ENCODE measurements at regions not wholly inside any gene's neighbourhood (a gene's known extent, or its start where the extent isn't known, plus 50 kb on each side); places are given as distances from the start of the nearest gene placed in this dataset.

GRCh38 chr4:64192731-64193412, 216.4 kb downstream of the TECRL start:
- Mint-ChIP-seq H3K4me1 (ENCODE audit: insufficient read depth, unreplicated experiment) (no peaks in the 10 kb centered on the region), H3K36me3 (ENCODE audit: insufficient read depth, unreplicated experiment) (no peaks in the 10 kb centered on the region), H3K27me3 (ENCODE audit: insufficient read depth, unreplicated experiment) (no peaks in the 10 kb centered on the region), H3K4me3 (ENCODE audit: unreplicated experiment) (no peak overlapping the region), H3K27ac (ENCODE audit: low read depth, unreplicated experiment) (no peak overlapping the region), H3K9me3 (ENCODE audit: unreplicated experiment) (peaks cover 17% of the 10 kb centered on the region)
- DNase-seq (ENCODE audit: unreplicated experiment), result peak; percentile 1
- BruUV-seq (replicated peaks), result no TSS peak
- ChIA-PET CTCF (interaction anchor here (0.6 to 1.0 kb wide), 2 partner anchors 9 to 1316 kb away, joined by 3 to 4 read pairs; no protein-coding TSS in a partner anchor), POLR2A (no interaction called here)
- no peak for TF ChIP-seq CTCF (IDR thresholded peaks at IDR 0.05; ENCODE audit: unreplicated experiment)
- intact Hi-C loops (cut with micrococcal nuclease), result no loop called here

- TF ChIP-seq CTCF (IDR thresholded peaks at IDR 0.05; ENCODE audit: unreplicated experiment), result no peak
- Mint-ChIP-seq H3K4me1 (ENCODE audit: insufficient read depth, unreplicated experiment) (no peaks in the 10 kb centered on the region), H3K9me3 (ENCODE audit: unreplicated experiment) (no peaks in the 10 kb centered on the region), H3K27ac (ENCODE audit: low read depth, unreplicated experiment) (no peak overlapping the region), H3K36me3 (ENCODE audit: insufficient read depth, unreplicated experiment) (no peaks in the 10 kb centered on the region), H3K4me3 (ENCODE audit: unreplicated experiment) (no peak overlapping the region), H3K27me3 (ENCODE audit: insufficient read depth, unreplicated experiment) (no peaks in the 10 kb centered on the region)
- intact Hi-C loops (cut with micrococcal nuclease), result no loop called here
- no peak for DNase-seq (ENCODE audit: unreplicated experiment)
- ChIA-PET POLR2A (no interaction called here), CTCF (interaction anchor here (0.6 to 1.6 kb wide), 3 partner anchors 16 to 469 kb away, joined by 3 to 7 read pairs (median 3); no protein-coding TSS in a partner anchor)
- BruUV-seq (replicated peaks), result no TSS peak
These were observed 234.9 kb downstream of the TECRL start for GRCh38 chr4:64174247-64174882.

DNA sequence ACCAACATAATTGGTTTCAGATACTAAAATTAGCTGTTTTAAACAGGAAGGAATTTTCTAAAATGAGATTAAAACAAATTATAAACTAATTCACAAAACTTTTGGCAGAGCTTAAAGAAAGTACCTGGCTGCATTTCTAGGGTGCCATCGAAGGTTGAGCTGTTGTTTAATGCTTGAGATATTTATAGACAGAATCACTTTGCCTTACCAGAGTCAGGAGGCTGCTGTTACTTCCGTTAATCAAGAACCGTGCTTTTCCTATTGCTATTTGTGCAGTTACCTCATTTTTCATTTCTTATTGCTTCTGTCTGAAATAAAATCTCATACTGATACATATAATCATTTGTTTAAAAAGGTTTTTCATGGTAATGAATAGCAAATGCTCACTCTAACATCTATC, 242.9 kb downstream of the TECRL start:
- BruUV-seq (replicated peaks), result no TSS peak
- no peak overlapping the region for H3K4me3 Mint-ChIP-seq (ENCODE audit: unreplicated experiment)

More for the DNA sequence above, 242.9 kb downstream of the TECRL start:
- ChIA-PET POLR2A (interaction anchor here (0.7 kb wide), 1 partner anchor 195 kb away, joined by 3 read pairs; no protein-coding TSS in a partner anchor), CTCF (interaction anchor here (1.0 to 1.1 kb wide), 2 partner anchors 21 to 106 kb away, joined by 3 read pairs; no protein-coding TSS in a partner anchor)
- H3K27me3 Mint-ChIP-seq (ENCODE audit: insufficient read depth, unreplicated experiment), result no peaks in the 10 kb centered on the region
- intact Hi-C loops (cut with micrococcal nuclease), result no loop called here
- H3K36me3 Mint-ChIP-seq (ENCODE audit: insufficient read depth, unreplicated experiment), result no peaks in the 10 kb centered on the region
- no peaks in the 10 kb centered on the region for H3K9me3 Mint-ChIP-seq (ENCODE audit: unreplicated experiment)
- no peaks in the 10 kb centered on the region for H3K4me1 Mint-ChIP-seq (ENCODE audit: insufficient read depth, unreplicated experiment)
- no peak for DNase-seq (ENCODE audit: unreplicated experiment)
- H3K27ac Mint-ChIP-seq (ENCODE audit: low read depth, unreplicated experiment), result no peak overlapping the region
- no peak for TF ChIP-seq CTCF (IDR thresholded peaks at IDR 0.05; ENCODE audit: unreplicated experiment)

Measured in MCF 10A (cell line).